HCT116 (cell line): ENCODE measurements at regions not wholly inside any gene's neighbourhood (a gene's known extent, or its start where the extent isn't known, plus 50 kb on each side); places are given as distances from the start of the nearest gene placed in this dataset.

ENCODE experiments used
- ATAC-seq: fragments of 200-7000 bp; cut with Tn5 transposase; 2 replicates; pipeline ENCODE4 v1.9.1; 2020; ENCODE audit warnings: mild to moderate bottlenecking, moderate library complexity
- BruUV-seq: library from RNA; stranded (reverse); fragments of 400-500 nt; replicated peaks from 2 replicates; lab custom pipeline; 2021; lab: Mats Ljungman, UMichigan
- CTCF ChIA-PET: fragments of 300-600 bp; sonication (Branson Sonifier 250); formaldehyde crosslinking; loops from one replicate; lab custom pipeline; 2021; ENCODE audit warnings: antibody characterized with exemption; lab: Charles Lee
- POLR2A ChIA-PET: fragments of 300-600, 350-600 bp; sonication (Branson Sonifier 250); formaldehyde crosslinking; loops from one replicate; lab custom pipeline; 2021; ENCODE audit warnings: antibody characterized with exemption; lab: Charles Lee
- RAD21 ChIA-PET, 2 experiments: fragments of 300-600 bp; sonication (Branson Sonifier 250); formaldehyde crosslinking; loops; one replicate each; lab custom pipeline; 2023; ENCODE audit warnings: low total read pairs in 2 of 2; ENCODE audit not compliant: uncharacterized antibody in 2 of 2, unreplicated experiment in 2 of 2, low non-redundant PET in 1 of 2; lab: Charles Lee
- DNase-seq: peaks from one replicate; pipeline ENCODE4 v3.0.0-alpha.2; 2010; ENCODE audit warnings: low read depth, low spot score
- H2AFZ ChIP-seq: fragments of 200-600 bp; shearing (Covaris generic), sonication (generic); 2 replicates; pipeline ENCODE4 v1.6.1; 2017; ENCODE audit warnings: low read depth, mixed run types, mixed read lengths, antibody characterized with exemption, low read length; ENCODE audit not compliant: poor library complexity, severe bottlenecking
- H3K27ac ChIP-seq: 2 replicates; pipeline ENCODE4 v1.5.1; 2012; ENCODE audit warnings: low read depth, low read length
- H3K27me3 ChIP-seq: fragments of 200-600 bp; sonication (generic); 2 replicates; pipeline ENCODE4 v1.6.1; 2016; ENCODE audit warnings: mixed run types, low read length, mixed read lengths; ENCODE audit not compliant: insufficient read depth
- H3K36me3 ChIP-seq, 2 experiments: fragments of 200-500 bp in 1 of 2; fragments of 200-600 bp in 1 of 2; sonication (Bioruptor generic) in 1 of 2; sonication (generic) in 1 of 2; 2 replicates each; pipeline versions ENCODE4 v1.5.1 to v1.6.1; 2014 to 2016; ENCODE audit warnings: low read length in 2 of 2, inconsistent platforms in 1 of 2, mixed read lengths in 1 of 2, mixed run types in 1 of 2; ENCODE audit not compliant: insufficient read depth in 2 of 2, control insufficient read depth in 1 of 2
- H3K4me1 ChIP-seq, 2 experiments: fragments of 200-600 bp in 1 of 2; sonication (generic) in 1 of 2; 2 replicates each; pipeline versions ENCODE4 v1.5.1 to v1.6.1; 2012 to 2017; ENCODE audit warnings: low read length in 2 of 2, inconsistent platforms in 1 of 2, mild to moderate bottlenecking in 1 of 2, mixed read lengths in 1 of 2, mixed run types in 1 of 2, moderate library complexity in 1 of 2; ENCODE audit not compliant: insufficient read depth in 2 of 2, control insufficient read depth in 1 of 2
- H3K4me2 ChIP-seq: fragments of 200-600 bp; sonication (generic); 2 replicates; pipeline ENCODE4 v1.6.1; 2017; ENCODE audit warnings: mixed run types, low read length, mixed read lengths
- H3K4me3 ChIP-seq, 2 experiments: fragments of 200-600 bp in 1 of 2; sonication (generic) in 1 of 2; replicated peaks in 1 of 2; 2 replicates each; pipeline ENCODE4 v1.5.1; 2011 to 2016; ENCODE audit warnings: low read length in 2 of 2, control low read depth in 1 of 2, low read depth in 1 of 2, mild to moderate bottlenecking in 1 of 2, mixed read lengths in 1 of 2, mixed run types in 1 of 2
- H3K79me2 ChIP-seq: fragments of 200-600 bp; sonication (generic); 2 replicates; pipeline ENCODE4 v1.6.1; 2017; ENCODE audit warnings: mild to moderate bottlenecking, mixed run types, low read length, moderate library complexity, mixed read lengths; ENCODE audit not compliant: insufficient read depth
- H3K9ac ChIP-seq: fragments of 200-600 bp; sonication (generic); 2 replicates; pipeline ENCODE4 v1.6.1; 2016; ENCODE audit warnings: low read length, mixed read lengths
- H3K9me2 ChIP-seq: fragments of 200-600 bp; sonication (generic), shearing (Covaris generic); 2 replicates; pipeline ENCODE4 v1.6.1; 2017; ENCODE audit warnings: mixed run types, mild to moderate bottlenecking, moderate library complexity; ENCODE audit not compliant: insufficient read depth
- H3K9me3 ChIP-seq, 2 experiments: fragments of 200-500 bp in 1 of 2; fragments of 200-600 bp in 1 of 2; sonication (Bioruptor generic) in 1 of 2; sonication (generic) in 1 of 2; 2 replicates each; pipeline ENCODE4 v1.6.1; 2014 to 2017; ENCODE audit warnings: low read length in 2 of 2, mixed read lengths in 2 of 2, inconsistent platforms in 1 of 2, low read depth in 1 of 2, mild to moderate bottlenecking in 1 of 2, mixed run types in 1 of 2, moderate library complexity in 1 of 2; ENCODE audit not compliant: control insufficient read depth in 1 of 2, insufficient read depth in 1 of 2
- H4K20me1 ChIP-seq: fragments of 200-600 bp; sonication (generic), shearing (Covaris generic); 2 replicates; pipeline ENCODE4 v1.6.1; 2017; ENCODE audit warnings: mixed run types, mild to moderate bottlenecking, moderate library complexity; ENCODE audit not compliant: insufficient read depth
- CBX3 ChIP-seq: IDR thresholded peaks from 2 replicates; pipeline ENCODE4 v1.6.1; 2012; ENCODE audit warnings: low read depth
- CEBPB ChIP-seq: IDR thresholded peaks from 2 replicates; pipeline ENCODE4 v1.6.1; 2012; ENCODE audit warnings: low read depth
- EZH2phosphoT487 ChIP-seq: fragments of 200-600 bp; IDR thresholded peaks from 2 replicates; pipeline ENCODE4 v1.6.1; 2018; ENCODE audit warnings: antibody characterized with exemption, borderline replicate concordance
- FOSL1 ChIP-seq: IDR thresholded peaks from 2 replicates; pipeline ENCODE4 v1.6.1; 2012; ENCODE audit warnings: low read depth
- SIN3A ChIP-seq: IDR thresholded peaks from 2 replicates; pipeline ENCODE4 v1.6.1; 2012; ENCODE audit warnings: low read depth
- SP1 ChIP-seq: IDR thresholded peaks from 2 replicates; pipeline ENCODE4 v1.6.1; 2012; ENCODE audit warnings: low read depth
- YY1 ChIP-seq: IDR thresholded peaks from 2 replicates; pipeline ENCODE4 v1.6.1; 2011; ENCODE audit warnings: low read length, low read depth, moderate library complexity, mild to moderate bottlenecking; ENCODE audit not compliant: insufficient replicate concordance; ENCODE audit errors: extremely low read depth
- ZNF274 ChIP-seq: fragments of 200-500 bp; sonication (Bioruptor generic); IDR thresholded peaks from 2 replicates; pipeline ENCODE4 v1.6.1; 2014; ENCODE audit warnings: mild to moderate bottlenecking, low read depth, low read length, inconsistent platforms
- intact Hi-C: fragments of 100-400 bp; cut with micrococcal nuclease; formaldehyde crosslinking; loops from 2 replicates; pipeline ENCODE4 v1.10.0; 2022
- TF ChIP-seq, protein P1 (sequence below): IDR thresholded peaks from 2 replicates; pipeline ENCODE4 v1.6.1; 2012
- TF ChIP-seq, protein P2 (sequence below): IDR thresholded peaks from 2 replicates; pipeline ENCODE4 v1.6.1; 2012
- TF ChIP-seq, protein P3 (sequence below): IDR thresholded peaks from 2 replicates; pipeline ENCODE4 v1.6.1; 2012; ENCODE audit warnings: low read depth
- TF ChIP-seq, protein P4 (sequence below): IDR thresholded peaks from 2 replicates; pipeline ENCODE4 v1.6.1; 2011; ENCODE audit warnings: mild to moderate bottlenecking, low read length, moderate library complexity; ENCODE audit not compliant: insufficient replicate concordance; ENCODE audit errors: extremely low read depth

DNA sequence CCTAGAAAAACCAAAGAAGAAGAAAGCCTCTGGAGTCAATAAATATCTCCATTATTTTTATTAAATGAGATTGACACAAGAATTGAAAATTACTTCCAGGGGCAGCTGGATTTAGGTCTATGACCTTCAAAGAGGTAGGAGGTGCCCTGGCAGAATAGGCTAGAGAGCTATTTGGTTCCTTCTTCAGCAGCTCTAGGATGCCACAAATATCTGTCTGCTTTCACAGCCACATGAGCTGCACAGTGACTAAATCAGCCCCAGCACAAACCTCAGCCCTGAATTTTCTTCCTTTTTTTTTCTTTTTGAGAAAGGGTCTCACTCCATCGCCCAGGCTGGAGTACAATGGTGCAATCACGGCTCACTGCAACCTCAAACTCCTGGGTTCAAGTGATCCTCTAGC is 223.5 kb downstream of the ABHD5 start (continued):
- TF ChIP-seq YY1: no peak
- TF ChIP-seq SIN3A: no peak

DNA sequence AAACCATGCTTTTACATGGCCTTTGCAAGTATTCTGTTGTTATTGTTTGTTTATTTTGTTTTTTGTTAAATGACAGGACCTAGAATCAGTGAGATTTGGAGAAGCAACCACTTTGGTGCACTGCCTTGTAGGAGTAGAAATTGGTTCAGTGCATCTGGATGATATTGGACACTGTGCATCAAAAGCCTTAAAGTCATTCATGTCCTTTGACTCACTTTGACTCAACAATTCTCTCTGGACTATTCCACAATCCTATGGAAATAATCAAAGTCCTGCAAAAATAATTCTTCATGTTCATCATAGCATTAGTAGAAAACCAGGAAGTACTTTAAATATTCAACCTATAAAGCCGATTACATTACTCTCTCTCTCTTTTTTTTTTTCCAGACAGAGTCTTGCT is 224.8 kb downstream of the ABHD5 start:
- H3K4me3 ChIP-seq: no peak overlapping the region
- TF ChIP-seq CBX3 (no peak), CEBPB (no peak), EZH2phosphoT487 (no peak), YY1 (no peak), FOSL1 (no peak)
- TF ChIP-seq, protein P1, sequence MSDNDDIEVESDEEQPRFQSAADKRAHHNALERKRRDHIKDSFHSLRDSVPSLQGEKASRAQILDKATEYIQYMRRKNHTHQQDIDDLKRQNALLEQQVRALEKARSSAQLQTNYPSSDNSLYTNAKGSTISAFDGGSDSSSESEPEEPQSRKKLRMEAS: no peak
- TF ChIP-seq, all 23 proteins: peak for 0
- Histone ChIP-seq H3K4me1 (peaks cover 0 to 9% of the 10 kb centered on the region in 2 experiments; a peak in 2 of 4 replicates), H2AFZ (no peak overlapping the region), H3K79me2 (no peaks in the 10 kb centered on the region), H3K36me3 (no peaks in the 10 kb centered on the region), H3K27me3 (no peaks in the 10 kb centered on the region), H4K20me1 (no peaks in the 10 kb centered on the region), H3K9ac (no peak overlapping the region), H3K9me3 (no peaks in the 10 kb centered on the region), H3K27ac (no peak overlapping the region), H3K9me2 (no peaks in the 10 kb centered on the region), H3K4me2 (no peak overlapping the region)
- ChIA-PET POLR2A (no interaction called here), CTCF (no interaction called here), RAD21 (no interaction called here)
- intact Hi-C loops: no loop called here
- no TSS peak for BruUV-seq
- DNase-seq (no peak), ATAC-seq (no peak)

DNA sequence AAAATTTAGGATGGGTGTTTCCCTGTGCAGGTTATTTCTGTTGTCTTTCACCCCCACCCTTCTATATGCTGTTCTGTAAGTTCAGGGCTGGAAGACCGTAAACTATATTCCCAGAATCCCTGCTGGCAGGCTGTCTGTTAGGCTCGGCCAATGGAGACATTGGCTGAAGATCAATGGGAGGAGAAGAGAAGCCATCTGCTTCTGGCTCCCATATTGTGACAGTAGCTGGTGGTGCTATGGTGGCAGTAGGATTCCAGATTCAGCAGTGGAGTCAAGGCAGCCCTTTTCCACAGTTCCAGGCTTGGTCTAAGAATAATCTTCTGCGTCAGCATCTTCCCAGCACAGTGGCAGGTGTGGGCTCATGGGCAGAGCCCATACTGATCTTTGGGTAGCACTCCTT is 226.6 kb downstream of the ABHD5 start:
- Histone ChIP-seq H3K4me1 (peaks cover 0 to 9% of the 10 kb centered on the region in 2 experiments; a peak in 2 of 4 replicates), H4K20me1 (no peaks in the 10 kb centered on the region), H3K4me2 (no peak overlapping the region), H3K36me3 (no peaks in the 10 kb centered on the region), H3K9ac (no peak overlapping the region), H2AFZ (no peak overlapping the region), H3K79me2 (no peaks in the 10 kb centered on the region), H3K27me3 (peaks cover 4% of the 10 kb centered on the region; the same call in 1 of the 2 replicates), H3K9me3 (no peaks in the 10 kb centered on the region), H3K4me3 (no peak overlapping the region), H3K9me2 (no peaks in the 10 kb centered on the region), H3K27ac (no peak overlapping the region)
- intact Hi-C loops: no loop called here
- ChIA-PET RAD21 (no interaction called here), CTCF (no interaction called here), POLR2A (no interaction called here)
- no TSS peak for BruUV-seq
- DNase-seq (no peak), ATAC-seq (no peak)
- TF ChIP-seq ZNF274 (no peak), CBX3 (no peak), SP1 (no peak), YY1 (no peak)
- TF ChIP-seq, protein P2, sequence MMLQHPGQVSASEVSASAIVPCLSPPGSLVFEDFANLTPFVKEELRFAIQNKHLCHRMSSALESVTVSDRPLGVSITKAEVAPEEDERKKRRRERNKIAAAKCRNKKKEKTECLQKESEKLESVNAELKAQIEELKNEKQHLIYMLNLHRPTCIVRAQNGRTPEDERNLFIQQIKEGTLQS: no peak
- TF ChIP-seq, protein P3, sequence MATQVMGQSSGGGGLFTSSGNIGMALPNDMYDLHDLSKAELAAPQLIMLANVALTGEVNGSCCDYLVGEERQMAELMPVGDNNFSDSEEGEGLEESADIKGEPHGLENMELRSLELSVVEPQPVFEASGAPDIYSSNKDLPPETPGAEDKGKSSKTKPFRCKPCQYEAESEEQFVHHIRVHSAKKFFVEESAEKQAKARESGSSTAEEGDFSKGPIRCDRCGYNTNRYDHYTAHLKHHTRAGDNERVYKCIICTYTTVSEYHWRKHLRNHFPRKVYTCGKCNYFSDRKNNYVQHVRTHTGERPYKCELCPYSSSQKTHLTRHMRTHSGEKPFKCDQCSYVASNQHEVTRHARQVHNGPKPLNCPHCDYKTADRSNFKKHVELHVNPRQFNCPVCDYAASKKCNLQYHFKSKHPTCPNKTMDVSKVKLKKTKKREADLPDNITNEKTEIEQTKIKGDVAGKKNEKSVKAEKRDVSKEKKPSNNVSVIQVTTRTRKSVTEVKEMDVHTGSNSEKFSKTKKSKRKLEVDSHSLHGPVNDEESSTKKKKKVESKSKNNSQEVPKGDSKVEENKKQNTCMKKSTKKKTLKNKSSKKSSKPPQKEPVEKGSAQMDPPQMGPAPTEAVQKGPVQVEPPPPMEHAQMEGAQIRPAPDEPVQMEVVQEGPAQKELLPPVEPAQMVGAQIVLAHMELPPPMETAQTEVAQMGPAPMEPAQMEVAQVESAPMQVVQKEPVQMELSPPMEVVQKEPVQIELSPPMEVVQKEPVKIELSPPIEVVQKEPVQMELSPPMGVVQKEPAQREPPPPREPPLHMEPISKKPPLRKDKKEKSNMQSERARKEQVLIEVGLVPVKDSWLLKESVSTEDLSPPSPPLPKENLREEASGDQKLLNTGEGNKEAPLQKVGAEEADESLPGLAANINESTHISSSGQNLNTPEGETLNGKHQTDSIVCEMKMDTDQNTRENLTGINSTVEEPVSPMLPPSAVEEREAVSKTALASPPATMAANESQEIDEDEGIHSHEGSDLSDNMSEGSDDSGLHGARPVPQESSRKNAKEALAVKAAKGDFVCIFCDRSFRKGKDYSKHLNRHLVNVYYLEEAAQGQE: no peak
- TF ChIP-seq, protein P4, sequence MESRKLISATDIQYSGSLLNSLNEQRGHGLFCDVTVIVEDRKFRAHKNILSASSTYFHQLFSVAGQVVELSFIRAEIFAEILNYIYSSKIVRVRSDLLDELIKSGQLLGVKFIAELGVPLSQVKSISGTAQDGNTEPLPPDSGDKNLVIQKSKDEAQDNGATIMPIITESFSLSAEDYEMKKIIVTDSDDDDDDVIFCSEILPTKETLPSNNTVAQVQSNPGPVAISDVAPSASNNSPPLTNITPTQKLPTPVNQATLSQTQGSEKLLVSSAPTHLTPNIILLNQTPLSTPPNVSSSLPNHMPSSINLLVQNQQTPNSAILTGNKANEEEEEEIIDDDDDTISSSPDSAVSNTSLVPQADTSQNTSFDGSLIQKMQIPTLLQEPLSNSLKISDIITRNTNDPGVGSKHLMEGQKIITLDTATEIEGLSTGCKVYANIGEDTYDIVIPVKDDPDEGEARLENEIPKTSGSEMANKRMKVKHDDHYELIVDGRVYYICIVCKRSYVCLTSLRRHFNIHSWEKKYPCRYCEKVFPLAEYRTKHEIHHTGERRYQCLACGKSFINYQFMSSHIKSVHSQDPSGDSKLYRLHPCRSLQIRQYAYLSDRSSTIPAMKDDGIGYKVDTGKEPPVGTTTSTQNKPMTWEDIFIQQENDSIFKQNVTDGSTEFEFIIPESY: no peak
